Motor neuron (in vitro differentiated cells): ENCODE measurements at regions not wholly inside any gene's neighbourhood (a gene's known extent, or its start where the extent isn't known, plus 50 kb on each side); places are given as distances from the start of the nearest gene placed in this dataset.
A peak's percentile ranks its signal among the peaks of the same experiment; 100 is the strongest.
"Not testable (repeated sequence)": the region's sequence is repeated elsewhere in the genome, so short reads cannot be mapped to it uniquely, and the experiment has no call there.

Experiments
- ATAC-seq, 8 experiments: fragments of 200-7000 bp; cut with Tn5 transposase; replicated peaks in 6 of 8; 2 replicates each; pipeline ENCODE4 v1.8.0; 2021; ENCODE audit warnings: mild to moderate bottlenecking in 8 of 8, moderate library complexity in 8 of 8
- H3K27ac ChIP-seq, 2 donors: fragments of 250-450 bp; sonication (Bioruptor Pico); 2 replicates each; pipeline ENCODE4 v1.9.0; 2021; ENCODE audit warnings: antibody characterized with exemption in 2 of 2, mild to moderate bottlenecking in 2 of 2, moderate library complexity in 1 of 2
- H3K4me1 ChIP-seq, 2 donors: fragments of 250-450 bp; sonication (Bioruptor Pico); replicated peaks in 1 of 2; 2 replicates each; pipeline ENCODE4 v1.6.1; 2021; ENCODE audit warnings: antibody characterized with exemption in 2 of 2, mild to moderate bottlenecking in 2 of 2, moderate library complexity in 1 of 2
- H3K4me3 ChIP-seq, 5 donors: fragments of 250-450 bp; sonication (Bioruptor Pico); 2 replicates each; pipeline ENCODE4 v1.9.0; 2021; ENCODE audit warnings: antibody characterized with exemption in 5 of 5, mild to moderate bottlenecking in 5 of 5, moderate library complexity in 4 of 5
- WGBS, 10 experiments: fragments of 450-650 bp; shearing (Covaris generic); methylation state at CpG; one replicate each; pipeline ENCODE4 v1.0.0; 2022; 5-methylcytosine and 5-hydroxymethylcytosine counted together
- in situ Hi-C, 9 experiments: fragments of 400-800 bp; cut with MboI; loops; one replicate each; pipeline ENCODE4 v1.15.0; 2021; ENCODE audit warnings: low sequenced_read_pairs in 9 of 9, low pct_unique_long_range_greater_than_20kb in 2 of 9; ENCODE audit not compliant: unreplicated experiment in 9 of 9

GRCh38 chr5:144671066-144671465 lies 500.4 kb downstream of the KCTD16 start:
- WGBS, 10 experiments = 0 to 100% (median 81%) methylated on average over 1 of the region's 1 CpG; no CpG with 5 or more reads in 4 of the 10 experiments
- in situ Hi-C loops = no loop called here
- Histone ChIP-seq H3K27ac (no peak overlapping the region), H3K4me3 (no peak overlapping the region), H3K4me1 (no peaks in the 10 kb centered on the region)
- no peak for ATAC-seq

GRCh38 chr5:144659634-144660227 lies 489.1 kb downstream of the KCTD16 start:
- no peak overlapping the region for H3K27ac ChIP-seq
- peaks cover 0 to 10% of the 10 kb centered on the region in 2 donors for H3K4me1 ChIP-seq
- in situ Hi-C loops = no loop called here
- no peak overlapping the region for H3K4me3 ChIP-seq
- 0 to 100% (median 51%) methylated on average over 1 to 2 of the region's 2 CpGs for WGBS, 10 experiments
- ATAC-seq = peak in 5 of 8 experiments; percentile 60 to 83 (median 79)

- Histone ChIP-seq H3K4me1 (peaks cover 0 to 1% of the 10 kb centered on the region in 2 donors), H3K4me3 (no peak overlapping the region), H3K27ac (no peak overlapping the region)
- 37 to 78% (median 50%) methylated on average over 1 to 3 of the region's 3 CpGs for WGBS, 10 experiments
- in situ Hi-C loops = no loop called here
- no peak for ATAC-seq
These were observed 473.6 kb downstream of the KCTD16 start for GRCh38 chr5:144644317-144644716.

GRCh38 chr5:144638787-144639186 lies 468.1 kb downstream of the KCTD16 start:
- Histone ChIP-seq H3K4me1 (peaks cover 0 to 11% of the 10 kb centered on the region in 2 donors), H3K27ac (no peak overlapping the region), H3K4me3 (no peak overlapping the region)
- in situ Hi-C loops = no loop called here
- WGBS, 10 experiments = 0 to 76% (median 38%) methylated on average over 1 to 2 of the region's 2 CpGs; no CpG with 5 or more reads in 1 of the 10 experiments
- peak in 2 of 8 experiments; percentile 35 to 51 for ATAC-seq

- H3K4me1 ChIP-seq = peaks cover 0 to 8% of the 10 kb centered on the region in 2 donors
- H3K4me3 ChIP-seq = no peak overlapping the region
These were observed 463.5 kb downstream of the KCTD16 start for GRCh38 chr5:144634138-144634537.

GRCh38 chr5:144598451-144599068 lies 427.9 kb downstream of the KCTD16 start:
- Histone ChIP-seq H3K4me1 (peaks cover 0 to 3% of the 10 kb centered on the region in 2 donors), H3K4me3 (peak overlapping the region in 2 of 5 donors; percentile 12 to 13), H3K27ac (peak overlapping the region in 1 of 2 donors; percentile 27)
- ATAC-seq = peak in 4 of 8 experiments; percentile 21 to 68 (median 45)
- WGBS, 10 experiments = 0 to 94% (median 29%) methylated on average over 1 to 18 of the region's 30 CpGs; no CpG with 5 or more reads in 2 of the 10 experiments
- in situ Hi-C loops = no loop called here

More at GRCh38 chr5:144634138-144634537, 463.5 kb downstream of the KCTD16 start:
- in situ Hi-C loops = no loop called here
- H3K27ac ChIP-seq = no peak overlapping the region
- ATAC-seq = no peak
- 25 to 100% (median 78%) methylated on average over 1 to 2 of the region's 2 CpGs for WGBS, 10 experiments

GRCh38 chr5:144596517-144596916 lies 425.8 kb downstream of the KCTD16 start:
- WGBS, 10 experiments = 0 to 100% (median 86%) methylated on average over 1 to 2 of the region's 2 CpGs; no CpG with 5 or more reads in 4 of the 10 experiments
- Histone ChIP-seq H3K4me3 (no peak overlapping the region), H3K27ac (no peak overlapping the region), H3K4me1 (peaks cover 0 to 3% of the 10 kb centered on the region in 2 donors)
- ATAC-seq = no peak
- in situ Hi-C loops = no loop called here

- Histone ChIP-seq H3K4me1 (peaks cover 0 to 3% of the 10 kb centered on the region in 2 donors), H3K27ac (no peak overlapping the region), H3K4me3 (no peak overlapping the region)
- in situ Hi-C loops = no loop called here
- no peak for ATAC-seq
- 10 to 88% (median 83%) methylated on average over 2 to 7 of the region's 25 CpGs; no CpG with 5 or more reads in 7 of the 10 experiments for WGBS, 10 experiments
These were observed 424.2 kb downstream of the KCTD16 start for GRCh38 chr5:144594919-144595318.

- WGBS, 10 experiments = 6 to 100% (median 20%) methylated on average over 1 to 3 of the region's 4 CpGs; no CpG with 5 or more reads in 7 of the 10 experiments
- H3K27ac ChIP-seq, H3K4me3 ChIP-seq, in situ Hi-C loops, H3K4me1 ChIP-seq, ATAC-seq: not testable (repeated sequence)
These were observed 423.6 kb downstream of the KCTD16 start for GRCh38 chr5:144594234-144594633.

GRCh38 chr5:144585681-144586080 lies 415.0 kb downstream of the KCTD16 start:
- Histone ChIP-seq H3K4me3 (no peak overlapping the region), H3K27ac (no peak overlapping the region), H3K4me1 (peaks cover 0 to 4% of the 10 kb centered on the region in 2 donors)
- in situ Hi-C loops = no loop called here
- no peak for ATAC-seq
- 14 to 100% (median 93%) methylated on average over 1 to 5 of the region's 5 CpGs; no CpG with 5 or more reads in 3 of the 10 experiments for WGBS, 10 experiments

GRCh38 chr5:144583541-144584449 lies 413.1 kb downstream of the KCTD16 start:
- 0 to 83% (median 53%) methylated on average over 2 to 7 of the region's 7 CpGs; no CpG with 5 or more reads in 2 of the 10 experiments for whole genome bisulfite sequencing, 10 experiments
- H3K27ac ChIP-seq = no peak overlapping the region
- peak in 4 of 8 experiments; percentile 25 to 98 (median 84) for ATAC-seq

GRCh38 chr5:144582066-144582465 lies 411.4 kb downstream of the KCTD16 start:
- no peak overlapping the region for H3K27ac ChIP-seq
- in situ Hi-C loops = no loop called here
- no peak overlapping the region for H3K4me3 ChIP-seq
- no peak for ATAC-seq
- H3K4me1 ChIP-seq = peaks cover 0 to 4% of the 10 kb centered on the region in 2 donors
- 4 to 100% (median 85%) methylated on average over 1 to 3 of the region's 3 CpGs; no CpG with 5 or more reads in 1 of the 10 experiments for WGBS, 10 experiments

More at GRCh38 chr5:144583541-144584449, 413.1 kb downstream of the KCTD16 start:
- in situ Hi-C loops = no loop called here
- no peak overlapping the region for H3K4me3 ChIP-seq
- peaks cover 0 to 4% of the 10 kb centered on the region in 2 donors for H3K4me1 ChIP-seq
